NCI-H774 (cell line): ENCODE measurements at regions not wholly inside any gene's neighbourhood (a gene's known extent, or its start where the extent isn't known, plus 50 kb on each side); places are given as distances from the start of the nearest gene placed in this dataset.
"Not testable (repeated sequence)": the region's sequence is repeated elsewhere in the genome, so short reads cannot be mapped to it uniquely, and the experiment has no call there.

Source experiments
- DNase-seq: peaks from one replicate; lab custom pipeline; 2025; lab: John Stamatoyannopoulos, UW

DNA sequence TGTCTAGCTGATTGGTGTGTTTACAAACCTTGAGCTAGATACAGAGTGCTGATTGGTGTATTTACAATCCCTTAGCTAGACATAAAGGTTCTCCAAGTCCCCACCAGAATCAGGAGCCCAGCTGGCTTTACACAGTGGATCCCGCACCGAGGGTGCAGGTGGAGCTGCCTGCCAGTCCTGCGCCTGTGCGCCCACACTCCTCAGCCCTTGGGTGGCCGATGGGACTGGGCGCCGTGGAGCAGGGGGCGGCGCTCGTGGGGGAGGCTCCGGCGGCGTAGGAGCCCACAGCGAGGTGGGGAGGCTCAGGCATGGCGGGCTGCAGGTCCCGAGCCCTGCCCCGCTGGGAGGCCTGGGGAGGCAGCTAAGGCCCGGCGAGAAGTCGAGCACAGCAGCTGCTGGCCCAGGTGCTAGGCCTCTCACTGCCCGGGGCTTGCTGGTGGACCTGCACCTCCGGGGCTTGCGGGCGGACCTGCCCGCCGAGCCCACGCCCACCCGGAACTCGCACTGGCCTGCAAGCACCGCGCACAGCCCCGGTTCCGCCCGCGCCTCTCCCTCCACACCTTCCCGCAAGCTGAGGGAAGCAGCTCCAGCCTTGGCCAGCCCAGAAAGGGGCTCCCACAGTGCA is 51.0 kb upstream of the CDYL start:
- not testable (repeated sequence) for DNase-seq

DNA sequence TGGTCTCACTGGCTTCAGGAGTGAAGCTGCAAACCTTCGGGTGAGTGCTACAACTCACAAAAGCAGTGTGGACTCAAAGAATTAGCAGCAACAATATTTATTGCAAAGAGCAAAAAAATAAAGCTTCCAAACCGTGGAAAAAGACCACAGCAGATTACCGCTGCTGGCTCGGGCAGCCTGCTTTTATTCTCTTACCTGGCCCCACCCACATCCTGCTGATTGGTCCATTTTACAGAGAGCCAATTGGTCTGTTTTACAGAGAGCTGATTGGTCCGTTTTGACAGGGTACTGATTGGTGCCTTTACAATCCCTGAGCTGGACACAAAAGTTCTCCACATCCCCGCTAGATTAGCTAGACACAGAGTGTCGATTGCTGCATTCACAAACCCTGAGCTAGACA is 51.5 kb upstream of the CDYL start:
- not testable (repeated sequence) for DNase-seq

DNA sequence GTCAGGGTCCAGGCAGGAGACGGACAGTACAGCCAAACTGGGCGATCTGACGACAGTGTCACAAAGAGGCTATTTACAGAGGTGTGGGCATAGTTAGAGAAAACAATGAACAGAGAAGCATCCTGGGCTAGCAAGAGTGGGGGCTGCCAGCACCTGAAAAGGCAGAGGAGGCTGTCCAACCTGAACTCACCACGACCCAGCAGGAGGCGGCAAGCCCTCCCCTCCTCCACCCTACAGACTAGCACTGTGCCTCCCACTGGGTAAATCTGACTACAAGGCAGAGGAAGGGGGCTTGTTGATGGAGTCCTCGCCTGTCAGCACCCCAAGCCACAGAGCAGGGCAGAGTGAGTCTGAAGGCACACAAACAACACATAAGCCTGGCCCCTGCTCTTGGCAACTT is 52.8 kb upstream of the CDYL start:
- DNase-seq: no peak

DNA sequence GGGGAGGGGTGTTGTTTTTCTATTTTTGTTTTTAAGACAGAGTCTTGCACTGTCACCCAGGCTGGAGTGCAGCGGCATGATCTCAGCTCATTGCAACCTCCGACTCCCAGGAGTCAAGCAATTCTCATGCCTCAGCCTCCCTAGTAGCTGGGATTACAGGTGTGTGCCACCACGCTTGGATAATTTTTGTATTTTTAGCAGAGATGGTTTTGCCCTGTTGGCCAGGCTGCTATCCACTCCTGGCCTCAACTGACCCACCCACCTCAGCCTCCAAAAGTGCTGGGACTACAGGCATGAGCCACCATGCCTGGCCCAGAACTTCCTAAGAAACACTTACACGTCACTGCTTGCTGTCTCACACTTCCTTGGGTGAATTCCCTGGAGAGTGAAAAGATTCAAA is 54.8 kb upstream of the CDYL start:
- not testable (repeated sequence) for DNase-seq

DNA sequence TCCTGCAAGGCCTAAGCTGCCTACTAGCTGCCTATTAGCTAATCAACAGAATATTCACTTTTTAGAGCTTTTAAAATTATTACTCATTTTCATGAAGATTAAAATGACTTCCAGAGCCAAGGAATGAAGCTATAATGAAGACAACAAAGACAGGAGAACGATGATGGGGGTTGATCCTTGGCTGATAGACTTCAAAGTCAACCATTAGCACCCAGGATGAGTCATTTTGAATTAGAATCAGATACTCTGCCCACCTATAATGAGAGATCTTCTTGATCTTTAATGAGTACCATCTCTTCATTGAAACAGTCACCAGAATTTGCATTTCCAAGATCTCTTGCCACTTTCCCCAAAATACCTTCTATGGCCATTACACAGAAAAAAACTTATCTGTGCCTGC is 56.7 kb upstream of the CDYL start:
- no peak for DNase-seq

DNA sequence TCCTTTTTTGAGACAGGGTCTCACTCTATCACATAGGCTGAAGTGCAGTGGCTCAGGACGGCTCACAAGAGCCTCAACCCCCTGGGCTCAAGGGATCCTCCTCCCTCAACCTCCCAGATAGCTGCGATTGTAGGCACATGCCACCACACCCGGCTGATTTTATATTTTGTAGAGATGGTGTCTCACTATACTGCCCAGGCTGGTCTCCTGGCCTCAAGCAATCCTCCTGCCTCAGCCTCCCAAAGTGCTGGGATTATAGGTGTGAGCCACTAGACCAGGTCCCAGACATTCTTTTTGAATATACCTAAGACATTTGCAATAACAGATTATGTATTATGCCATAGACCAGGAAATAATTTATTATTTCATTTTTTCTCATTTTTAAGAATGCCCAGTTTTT is 58.3 kb upstream of the CDYL start:
- no peak for DNase-seq

DNA sequence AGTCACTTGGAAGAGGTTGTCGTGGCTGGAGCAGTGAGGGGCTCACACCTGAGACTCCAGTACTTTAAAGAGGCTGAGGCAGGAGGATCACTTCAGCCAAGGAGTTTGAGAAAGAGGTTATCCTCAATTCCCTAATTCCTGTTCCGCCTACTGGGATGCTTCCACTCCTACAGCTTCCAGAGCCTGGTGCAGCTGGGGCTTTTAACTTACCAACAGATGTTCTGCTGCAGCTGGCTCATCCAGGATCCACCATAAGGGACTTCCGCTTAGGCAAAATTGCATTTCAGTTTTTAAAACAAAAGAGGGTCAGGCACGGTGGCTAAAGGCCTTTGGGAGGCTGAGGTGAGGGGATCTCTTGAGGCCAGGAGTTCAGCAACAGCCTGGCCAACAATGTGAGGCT is 59.1 kb upstream of the CDYL start:
- no peak for DNase-seq

DNA sequence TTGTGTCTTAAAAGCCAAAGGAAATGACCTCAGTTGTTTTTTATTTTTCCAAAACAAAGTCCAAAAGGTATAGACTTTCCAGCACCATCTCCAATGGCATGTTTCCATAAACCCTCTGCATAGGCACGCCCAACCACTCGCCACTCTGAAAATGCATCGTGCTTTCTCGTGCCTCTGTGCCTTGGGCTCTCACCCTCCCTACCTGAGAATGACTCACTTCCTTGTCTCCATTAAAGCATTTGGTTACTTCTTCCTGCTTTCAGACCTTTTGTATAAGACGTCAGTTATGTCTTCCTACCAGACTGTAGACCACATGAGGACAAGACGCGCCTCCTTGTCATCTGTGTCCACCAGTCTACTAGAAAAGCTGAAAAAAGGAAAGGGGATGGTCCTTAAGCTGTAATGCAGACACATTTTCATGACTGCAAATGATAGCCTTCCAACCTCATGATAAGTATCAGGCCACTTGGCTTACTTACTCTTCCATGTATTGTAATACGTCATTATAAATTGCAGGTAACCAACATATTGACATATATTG is 61.2 kb upstream of the CDYL start:
- no peak for DNase-seq

DNA sequence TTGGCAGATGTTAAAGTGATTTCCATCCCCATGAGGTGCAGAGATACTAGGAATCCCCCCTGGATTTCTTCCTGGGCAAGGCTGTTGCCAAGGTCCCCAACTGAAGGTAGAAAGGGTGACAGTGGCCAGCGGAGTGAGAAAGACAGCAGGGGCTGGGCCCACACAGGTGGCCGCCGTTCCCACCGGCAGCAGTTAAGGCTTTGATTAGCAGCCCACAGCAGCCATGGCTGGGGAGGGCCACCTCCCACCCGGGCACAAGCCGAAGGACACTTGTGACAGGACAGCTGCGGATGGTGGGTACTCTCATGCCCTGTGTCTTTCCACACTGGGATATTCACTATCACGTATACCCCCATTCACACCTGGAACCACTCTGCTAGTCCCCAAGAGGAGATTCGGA is 63.9 kb upstream of the CDYL start:
- no peak for DNase-seq

DNA sequence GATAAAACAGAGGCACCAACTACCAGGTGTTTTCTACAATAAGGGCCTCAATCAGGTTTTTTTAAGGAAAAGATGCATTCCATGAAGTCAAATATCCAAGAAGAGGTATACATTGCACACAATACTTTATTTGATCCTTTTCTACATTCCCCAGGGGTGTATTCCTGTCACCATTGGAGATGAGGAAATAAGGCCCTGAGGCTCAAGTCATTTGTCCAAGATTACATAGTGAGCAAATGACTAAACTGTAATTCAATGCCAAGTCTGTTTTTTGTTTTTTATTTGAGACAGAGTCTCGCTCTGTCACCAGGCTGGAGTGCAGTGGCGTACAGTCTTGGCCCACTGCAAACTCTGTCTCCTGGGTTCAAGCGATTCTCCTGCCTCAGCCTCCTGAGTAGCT is 69.2 kb upstream of the CDYL start:
- DNase-seq: no peak

DNA sequence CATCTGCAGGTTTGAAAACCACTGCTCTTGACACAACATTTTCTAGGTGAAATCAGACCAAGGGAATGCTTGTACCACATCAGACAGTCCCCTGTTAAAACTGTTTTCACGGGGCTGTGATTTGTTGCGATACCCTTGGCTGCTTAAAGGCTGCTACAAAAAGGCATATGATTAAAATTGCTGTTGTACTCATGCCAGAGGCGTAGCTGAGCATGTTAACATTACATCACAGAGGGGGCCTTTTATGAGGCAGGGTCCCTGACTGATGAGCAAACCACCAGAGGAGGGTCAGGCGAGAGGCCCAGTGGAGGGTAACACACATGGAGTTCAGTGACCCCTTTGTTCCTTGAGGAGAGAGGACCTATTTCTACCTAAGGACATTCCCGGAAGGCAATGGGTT is 70.4 kb upstream of the CDYL start:
- no peak for DNase-seq

DNA sequence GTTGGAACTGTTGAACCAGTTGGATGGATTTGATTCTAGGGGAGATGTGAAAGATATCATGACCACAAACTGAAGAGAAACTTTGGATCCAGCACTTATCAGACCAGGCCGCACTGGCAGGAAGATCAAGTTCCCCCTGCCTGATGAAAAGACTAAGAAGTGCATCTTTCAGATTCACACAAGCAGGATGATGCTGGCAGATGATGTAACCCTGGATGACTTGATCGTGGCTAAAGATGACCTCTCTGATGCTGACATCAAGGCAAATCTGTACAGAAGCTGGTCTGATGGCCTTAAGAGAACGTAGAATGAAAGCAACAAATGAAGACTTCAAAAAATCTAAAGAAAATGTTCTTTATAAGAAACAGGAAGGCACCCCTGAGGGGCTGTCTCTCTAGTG is 72.8 kb upstream of the CDYL start:
- no peak for DNase-seq

DNA sequence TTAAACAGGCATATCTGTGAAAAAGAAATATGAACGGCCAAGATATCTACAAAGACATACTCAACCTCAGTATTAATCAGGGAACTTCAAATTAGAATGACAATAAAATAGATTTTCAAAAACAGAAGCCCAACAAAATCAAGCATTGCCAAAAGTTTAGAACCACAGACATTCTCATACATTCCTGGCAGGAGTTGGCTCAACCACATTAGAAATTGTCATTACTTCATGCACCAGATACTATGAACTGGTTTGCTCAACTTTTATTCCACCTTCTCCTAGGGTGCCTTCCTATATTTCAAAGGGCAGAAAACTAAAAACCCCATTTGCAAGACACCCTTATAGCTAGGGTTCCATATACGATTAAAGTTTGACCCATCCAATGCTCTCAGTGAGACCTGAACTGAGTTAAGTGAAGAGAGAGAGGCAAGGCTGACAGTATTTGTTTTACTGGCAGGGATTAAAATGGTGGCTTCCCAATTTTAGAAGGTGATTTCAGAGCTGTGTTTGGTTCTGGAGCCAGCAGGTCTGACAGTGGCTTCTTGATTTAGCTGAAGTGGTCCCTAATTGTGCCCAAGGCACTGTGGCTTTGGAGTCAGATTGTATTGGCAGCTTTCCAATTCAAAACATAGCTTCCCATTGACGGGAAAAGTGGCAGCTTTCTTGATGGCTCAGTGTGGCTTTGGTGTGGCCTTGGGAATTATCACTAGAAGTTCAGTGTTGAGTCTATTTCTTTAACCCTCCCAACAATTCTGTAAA is 77.1 kb upstream of the CDYL start:
- no peak for DNase-seq

DNA sequence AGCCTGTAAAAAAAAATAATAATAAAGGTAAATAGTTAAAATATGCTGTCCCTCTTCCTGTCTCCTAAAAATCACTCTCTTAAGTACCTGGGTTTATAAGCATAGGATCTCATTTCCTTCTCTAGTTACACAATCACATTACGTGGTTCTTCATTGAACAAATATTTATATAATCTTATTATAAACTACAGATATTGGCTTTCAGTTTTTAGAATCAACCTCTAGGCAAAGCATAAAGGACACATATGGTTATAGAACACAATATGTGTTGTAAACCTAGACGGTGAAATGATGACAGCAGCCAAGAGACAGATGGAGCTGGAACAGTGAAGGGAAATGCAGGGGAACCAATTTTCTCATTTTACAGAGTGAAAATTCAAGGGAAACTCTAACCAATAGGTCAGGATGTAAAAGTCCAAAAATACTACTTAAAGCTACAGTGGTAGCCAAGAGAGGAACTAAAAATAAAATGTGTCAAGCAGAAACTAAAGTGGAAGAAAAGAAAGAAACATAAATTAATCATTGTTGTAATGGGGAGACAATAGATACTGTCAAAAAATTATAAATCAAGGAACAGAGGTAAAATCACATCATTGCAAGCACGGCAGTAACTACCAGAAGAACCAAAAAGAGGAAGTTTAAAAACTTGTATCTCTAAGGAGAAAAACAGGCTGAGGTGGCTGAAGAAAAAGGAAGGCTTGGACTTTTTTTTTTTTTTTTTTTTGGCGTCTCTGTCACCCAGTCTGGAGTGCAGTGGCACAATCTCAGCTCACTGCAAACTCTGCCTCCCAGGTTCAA is 82.8 kb upstream of the CDYL start:
- no peak for DNase-seq

DNA sequence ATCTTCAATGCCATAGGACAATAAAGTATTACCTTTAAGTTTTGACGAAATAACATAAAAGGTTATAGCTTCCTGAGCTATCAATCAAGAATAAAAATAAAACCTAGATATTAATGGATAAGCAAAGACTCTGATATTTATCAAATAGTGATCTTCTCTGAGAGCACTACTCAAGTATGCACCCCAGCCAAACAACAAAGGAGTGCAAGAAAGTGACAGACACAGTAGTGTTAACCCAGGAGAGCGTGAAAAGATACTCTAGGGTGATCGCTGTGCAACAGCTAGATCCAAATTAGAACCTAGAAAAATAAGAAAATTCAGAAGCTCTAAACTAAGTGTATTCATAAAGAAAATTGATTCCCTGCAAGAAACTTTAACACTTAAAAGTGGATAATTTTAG is 83.5 kb upstream of the CDYL start:
- no peak for DNase-seq

DNA sequence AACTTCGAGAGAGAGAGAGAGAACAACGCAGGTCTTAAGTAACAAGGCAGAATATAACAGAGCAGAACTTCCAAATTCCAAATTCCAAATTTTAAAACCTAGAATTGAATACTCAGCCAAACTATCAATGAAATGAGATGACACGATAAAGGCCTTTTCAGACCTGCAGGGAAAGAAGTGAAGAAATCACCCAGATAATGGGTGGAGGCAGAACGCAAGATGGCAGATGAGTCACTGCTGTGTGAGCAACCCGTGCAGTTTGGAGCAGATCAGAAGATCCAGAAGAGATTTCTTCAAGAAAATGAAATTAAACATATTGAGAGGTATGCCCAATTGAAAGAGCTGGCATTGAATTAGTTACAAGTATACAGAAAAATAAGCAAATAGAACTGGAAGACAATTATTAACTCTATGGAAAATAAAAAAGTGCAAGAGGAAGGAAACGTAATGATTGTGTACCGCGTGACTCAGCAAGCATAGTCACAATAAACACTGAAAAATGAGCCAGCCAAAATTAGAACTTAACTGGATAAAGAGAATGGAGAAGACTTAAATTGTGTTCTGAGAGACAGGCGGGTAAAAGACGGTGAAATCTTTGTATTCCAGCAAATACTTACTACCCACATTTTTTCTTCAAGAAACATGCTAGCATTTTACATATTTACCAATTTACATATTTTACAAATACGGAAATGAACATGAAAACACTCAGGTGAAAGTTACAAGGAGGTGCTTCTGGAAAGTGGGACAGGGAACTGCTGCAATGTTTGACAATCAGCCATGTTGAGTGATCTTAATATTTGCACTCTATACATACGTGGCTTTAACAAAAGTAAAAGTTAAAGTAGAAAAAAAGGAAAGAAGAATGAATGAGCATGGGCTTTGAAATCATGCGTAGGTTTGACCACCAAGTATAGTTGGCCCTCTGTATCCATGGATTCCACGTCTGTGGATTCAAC is 87.9 kb upstream of the CDYL start:
- no peak for DNase-seq

DNA sequence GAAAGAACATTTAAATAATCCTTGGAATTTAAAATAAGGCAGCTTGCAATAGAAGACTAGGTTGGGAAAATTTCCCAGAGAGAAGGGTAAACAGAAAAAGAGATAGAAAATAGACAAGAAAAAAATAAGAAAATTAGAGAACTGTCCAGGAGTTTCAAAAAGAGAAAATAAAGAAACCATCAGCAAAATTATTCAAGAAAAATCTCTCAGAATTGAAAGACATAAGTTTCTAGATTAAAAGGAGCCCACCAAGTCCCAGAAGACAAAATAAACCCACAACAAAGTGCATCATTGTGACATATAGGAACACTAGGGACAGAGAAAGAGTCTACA is 88.6 kb upstream of the CDYL start:
- DNase-seq: no peak

DNA sequence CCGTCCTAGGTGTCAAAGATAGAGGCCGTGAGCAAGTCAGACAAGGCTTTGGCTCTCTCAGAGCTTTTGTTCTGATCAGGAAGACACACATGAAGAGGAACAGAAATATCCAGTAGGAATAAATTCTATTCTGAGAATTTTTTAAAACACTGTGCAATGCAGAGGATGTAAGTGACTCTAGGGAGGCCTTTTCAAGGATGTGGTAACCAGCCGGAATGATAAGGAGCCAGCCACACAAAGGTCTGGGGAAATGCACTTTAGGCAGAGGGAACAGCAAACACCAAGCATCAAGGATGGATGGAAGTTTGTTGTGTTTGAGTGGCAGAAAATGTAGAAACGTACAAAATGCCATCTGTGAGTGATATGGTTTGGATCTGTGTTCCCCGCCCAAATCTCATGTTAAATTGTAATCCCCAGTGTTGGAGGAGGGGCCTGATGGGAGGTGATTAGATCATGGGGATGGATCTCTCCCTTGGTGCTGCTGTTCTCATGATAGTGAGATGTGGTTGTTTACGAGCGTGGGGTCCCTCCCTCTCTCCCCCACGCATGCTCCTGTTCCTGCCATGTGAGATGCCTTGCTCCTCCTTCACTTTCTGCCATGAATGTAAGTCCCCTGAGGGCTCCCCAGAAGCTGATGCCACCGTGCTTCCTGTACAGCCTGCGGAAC is 93.6 kb upstream of the CDYL start:
- DNase-seq: no peak

DNA sequence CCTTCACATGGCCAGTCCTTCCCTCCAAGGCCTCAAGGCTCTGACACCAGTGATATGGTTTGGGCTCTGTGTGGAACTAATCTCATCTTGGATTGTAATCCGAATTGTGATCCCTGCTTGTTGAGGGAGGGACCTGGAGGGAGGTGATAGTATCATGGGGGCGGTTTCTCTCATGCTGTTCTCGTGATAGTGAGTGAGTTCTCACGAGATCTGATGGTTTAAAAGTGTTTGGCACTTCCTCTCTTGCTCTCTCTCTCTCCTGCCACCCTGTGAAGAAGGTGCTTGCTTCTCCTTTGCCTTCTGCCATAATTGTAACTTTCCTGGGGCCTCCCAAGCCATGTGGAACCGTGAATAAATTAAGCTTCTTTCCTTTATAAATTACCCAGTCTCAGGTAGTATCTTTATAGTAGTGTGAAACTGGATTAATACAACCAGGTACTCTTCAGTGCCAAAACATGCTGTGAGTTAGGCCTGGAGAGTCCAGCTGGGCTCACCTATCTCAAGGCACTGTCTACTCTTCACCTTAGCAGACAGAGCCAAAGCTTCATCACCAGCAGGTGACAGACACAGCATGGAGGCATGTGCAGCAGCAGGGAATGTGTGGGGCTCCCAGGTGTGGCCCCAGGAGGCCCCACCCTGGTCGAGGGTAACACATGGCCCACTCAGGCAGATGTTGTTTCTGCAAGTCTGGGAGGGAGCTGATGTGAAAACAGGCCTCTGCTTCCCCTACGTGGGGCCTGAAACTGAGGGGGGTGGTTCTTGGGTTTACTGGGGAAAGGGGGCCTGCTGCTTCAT is 97.5 kb upstream of the CDYL start:
- DNase-seq: no peak

DNA sequence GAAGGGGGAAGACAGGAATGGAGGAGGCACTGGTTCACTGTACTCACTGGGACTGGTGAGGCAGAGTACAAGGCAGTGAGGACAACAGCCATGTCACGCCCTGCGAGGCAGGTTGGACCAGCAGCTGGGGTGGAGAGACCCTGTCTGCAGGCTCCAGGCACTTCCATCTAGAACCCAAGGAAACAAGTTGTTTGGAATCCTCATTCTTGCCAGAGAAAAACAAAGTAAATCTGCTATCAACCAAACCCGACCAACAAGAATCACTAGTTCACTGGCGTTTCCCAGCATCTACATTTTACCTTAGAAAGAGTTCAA is 98.5 kb upstream of the CDYL start:
- no peak for DNase-seq
